Renal cortex interstitium (tissue), 11 donors: ENCODE measurements at regions not wholly inside any gene's neighbourhood (a gene's known extent, or its start where the extent isn't known, plus 50 kb on each side); places are given as distances from the start of the nearest gene placed in this dataset.
"Not testable (repeated sequence)": the region's sequence is repeated elsewhere in the genome, so short reads cannot be mapped to it uniquely, and the experiment has no call there.

Experiments used
- DNase-seq, 11 donors: peaks; one replicate each; pipeline ENCODE4 v3.0.0-alpha.2; 2013; ENCODE audit warnings: low read depth in 9 of 11, low spot score in 4 of 11; ENCODE audit errors: extremely low read depth in 1 of 11

DNA sequence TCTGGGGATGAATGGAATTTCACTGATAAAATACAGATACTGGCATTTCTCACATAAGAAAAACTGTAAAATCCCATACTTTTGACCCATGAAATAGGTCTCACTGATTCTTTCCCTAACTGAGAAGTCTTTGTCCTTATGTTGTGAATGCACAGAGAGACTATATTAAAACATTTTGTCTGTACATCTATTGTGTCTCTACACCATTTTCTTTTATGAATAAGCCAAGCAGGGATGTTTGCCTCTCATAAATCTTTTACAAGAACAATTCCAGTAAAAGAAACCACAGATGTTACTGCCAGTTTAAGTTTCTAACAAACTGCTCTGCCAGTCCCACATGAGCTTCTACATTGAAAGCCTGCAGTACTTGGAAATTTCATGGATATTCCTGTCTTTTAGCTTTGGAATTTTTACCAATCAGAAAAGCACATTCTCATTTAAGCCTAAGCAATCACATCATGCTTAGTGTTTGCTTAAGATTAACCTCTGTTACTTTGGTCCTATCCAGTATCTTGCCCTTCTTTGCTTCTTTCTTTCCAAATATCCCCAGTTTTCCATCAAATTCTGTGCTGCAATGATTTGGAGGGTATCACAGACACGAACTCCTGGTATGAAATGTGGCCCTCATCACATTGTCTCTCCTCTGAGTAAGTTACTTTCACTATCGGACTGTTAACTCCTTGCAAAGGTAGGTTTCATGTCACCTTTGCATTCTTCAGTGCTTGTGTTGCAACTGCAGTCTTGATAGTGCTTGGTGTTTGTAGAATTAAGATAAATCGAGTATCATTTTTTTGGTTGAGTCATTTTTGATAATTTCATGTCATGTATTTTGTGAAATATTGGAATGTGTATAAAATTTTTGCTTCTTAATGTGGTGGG is 415.1 kb upstream of the ADAMTSL1 start:
- DNase-seq: no peak

GRCh38 chr9:18059447-18059846 is 414.5 kb upstream of the ADAMTSL1 start:
- DNase-seq: no peak

DNA sequence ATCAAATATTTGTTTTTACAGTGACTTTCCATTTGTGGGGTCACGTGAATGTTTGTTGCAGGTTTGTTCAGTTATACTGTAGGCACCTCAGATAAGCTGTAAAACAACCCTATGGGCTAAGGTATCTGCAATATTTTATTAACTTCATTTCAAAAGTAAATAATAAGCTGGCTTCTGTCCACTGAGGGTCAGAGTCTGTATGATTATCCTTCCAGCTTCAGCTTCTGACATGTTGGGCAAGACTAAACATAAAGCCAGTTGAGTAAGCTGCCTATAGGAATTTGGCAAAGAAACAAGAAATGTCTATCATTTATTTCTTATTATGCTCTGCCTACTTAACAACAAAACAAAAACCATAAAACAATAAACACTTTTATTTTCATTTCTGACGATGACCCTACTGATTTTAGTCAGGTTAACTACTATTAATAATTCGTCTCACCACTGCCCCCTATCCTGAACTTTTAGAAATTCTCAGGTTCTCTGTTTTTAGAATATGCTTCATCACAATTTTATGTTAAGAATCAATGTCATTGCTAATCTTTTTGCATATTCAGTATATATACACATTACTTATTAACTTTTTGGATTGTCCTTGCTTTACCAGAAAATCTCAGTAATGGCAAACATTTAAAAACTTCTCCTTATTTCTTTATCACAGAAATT is 413.6 kb upstream of the ADAMTSL1 start:
- DNase-seq: no peak

GRCh38 chr9:18061332-18061731 is 412.6 kb upstream of the ADAMTSL1 start:
- DNase-seq: no peak

DNA sequence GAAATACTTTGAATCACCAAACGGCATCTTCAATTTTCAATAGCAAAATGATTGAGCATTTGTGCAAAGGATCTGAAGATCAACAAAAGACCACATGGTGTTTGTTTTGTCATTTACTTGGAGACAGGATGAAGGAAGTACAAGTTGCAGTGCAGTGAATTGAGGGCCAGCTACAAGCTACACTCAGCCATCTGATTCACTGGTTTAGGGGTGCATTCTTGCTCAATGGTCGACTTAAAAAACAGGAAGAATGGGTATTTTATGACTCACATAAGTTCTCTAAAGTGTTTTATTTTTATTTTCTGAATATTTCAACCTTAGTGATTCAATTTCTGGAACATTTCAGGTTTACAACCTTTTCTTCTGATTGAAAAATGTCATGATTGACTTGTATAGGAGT is 412.1 kb upstream of the ADAMTSL1 start:
- DNase-seq: no peak

- no peak for DNase-seq
Measured at GRCh38 chr9:18063856-18064390, 410.0 kb upstream of the ADAMTSL1 start.

- DNase-seq: not testable (repeated sequence)
Measured at GRCh38 chr9:18066608-18067007, 407.3 kb upstream of the ADAMTSL1 start.

DNA sequence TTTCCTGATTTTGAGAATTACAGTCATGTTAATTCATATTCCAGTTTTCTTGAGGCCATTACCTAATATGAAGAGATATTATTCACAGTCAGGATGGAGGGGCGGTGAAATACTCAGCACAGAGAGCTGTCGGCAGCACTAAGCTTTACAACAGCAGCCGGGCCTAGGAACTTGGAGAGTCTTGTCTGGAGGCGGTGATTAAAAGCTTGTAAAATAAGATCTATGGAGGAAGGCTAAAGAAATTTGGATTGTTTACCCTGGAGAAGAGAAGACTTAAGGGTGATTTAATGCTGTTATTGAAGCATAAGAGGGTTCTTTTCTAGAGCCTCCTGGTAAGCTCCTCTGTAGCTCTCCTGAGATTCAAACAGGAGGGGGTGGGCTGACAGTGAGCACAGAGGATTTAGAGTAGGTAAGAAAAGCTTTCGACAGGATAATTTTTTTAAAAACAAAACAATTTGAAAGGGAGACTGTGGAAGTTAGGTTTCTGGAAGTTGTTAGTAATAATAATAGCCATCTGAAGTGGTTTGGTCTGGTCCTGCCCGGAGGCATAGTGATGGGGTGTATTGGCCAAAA is 406.3 kb upstream of the ADAMTSL1 start:
- DNase-seq: peak in 1 of 11 donors; percentile 3

DNA sequence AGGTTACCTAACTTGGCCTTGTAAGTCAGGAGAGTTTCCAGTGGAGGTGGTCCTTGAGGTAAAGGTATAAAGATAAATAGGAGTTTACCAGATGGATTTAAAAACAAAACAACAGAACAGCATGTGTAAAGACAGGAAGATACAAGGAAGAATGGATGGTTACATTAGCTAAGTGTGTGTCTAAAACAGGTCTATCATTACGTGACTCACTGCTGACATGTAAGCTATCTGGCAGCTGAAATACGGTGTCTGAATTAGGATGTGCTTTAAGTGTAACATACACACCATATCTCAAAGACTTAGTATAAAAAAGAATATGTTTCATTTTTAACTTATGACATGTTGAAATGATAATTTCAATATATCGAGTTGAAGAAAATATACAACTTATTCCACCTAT is 405.1 kb upstream of the ADAMTSL1 start:
- no peak for DNase-seq

DNA sequence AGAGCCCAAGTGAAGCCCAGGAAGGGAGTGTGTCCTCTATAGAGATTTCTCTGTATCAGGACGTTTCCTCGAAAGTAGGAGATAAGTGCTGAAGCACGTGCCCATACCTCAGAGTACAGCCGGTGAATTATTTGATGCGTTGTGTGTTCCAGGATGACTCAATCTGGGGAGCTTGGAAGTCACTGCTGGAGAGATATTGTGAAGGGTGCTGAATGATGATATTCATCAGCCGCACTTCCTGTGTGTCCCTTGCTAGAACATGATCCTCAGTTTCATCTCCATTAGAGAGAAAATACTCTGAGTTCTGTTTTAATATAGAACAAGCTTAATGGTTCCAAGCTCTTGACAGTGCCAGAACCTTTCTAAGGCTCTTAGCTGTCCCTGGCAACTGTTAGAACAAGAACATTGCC is 402.3 kb upstream of the ADAMTSL1 start:
- DNase-seq: no peak

DNA sequence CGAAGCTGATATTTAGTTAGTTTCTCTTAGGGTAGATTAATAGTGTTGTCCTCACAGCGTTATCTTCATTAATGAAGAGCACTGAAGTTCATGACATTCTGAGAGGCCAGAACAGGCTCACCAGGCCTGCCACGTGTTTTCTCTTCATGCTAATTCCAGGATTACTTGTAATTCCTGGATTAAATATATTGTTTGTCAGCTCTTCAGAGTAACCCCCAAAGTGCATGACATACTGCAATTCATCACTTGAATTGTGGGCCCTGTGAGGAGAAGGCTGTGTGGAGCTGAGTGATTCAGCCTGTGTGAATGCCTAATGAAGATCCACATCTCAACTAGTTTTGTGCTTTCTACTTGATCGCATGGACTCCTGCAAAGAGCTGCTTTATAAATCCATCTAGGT is 401.0 kb upstream of the ADAMTSL1 start:
- peak in 1 of 11 donors; percentile 2 for DNase-seq

- no peak for DNase-seq
Measured at GRCh38 chr9:18074041-18074440, 399.9 kb upstream of the ADAMTSL1 start.

DNA sequence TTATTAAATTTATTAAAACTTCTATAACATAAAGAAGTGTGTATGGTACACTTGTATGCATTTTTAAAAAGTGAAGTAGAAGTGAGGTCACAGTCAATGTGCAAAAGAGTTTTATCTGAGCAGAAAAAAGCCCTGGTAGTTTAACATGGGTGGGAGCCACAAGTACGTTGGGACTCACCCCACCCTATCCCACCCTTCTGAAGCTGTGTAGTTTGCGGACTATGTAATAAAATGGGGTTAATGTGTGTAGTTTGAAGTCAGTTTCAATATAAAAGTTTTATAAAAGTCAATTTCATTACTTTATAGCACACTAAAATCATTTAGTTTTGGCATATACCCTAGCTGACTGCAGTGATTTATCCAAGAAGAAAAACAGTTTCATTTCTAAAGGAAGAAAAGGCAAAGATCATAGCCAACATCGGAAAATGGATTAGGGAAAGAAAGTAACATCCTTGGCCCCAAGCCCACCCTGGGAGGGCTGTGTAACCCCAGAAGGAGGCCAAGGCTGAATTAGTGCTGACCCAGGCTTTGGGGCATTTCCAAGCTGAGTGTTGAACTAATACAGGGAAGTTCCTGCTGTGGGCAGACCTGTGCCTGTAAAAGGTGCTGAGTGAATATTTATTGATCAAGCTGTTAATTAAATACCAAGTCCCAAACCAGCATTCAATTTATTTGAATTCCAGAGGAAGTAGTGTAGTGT is 398.6 kb upstream of the ADAMTSL1 start:
- no peak for DNase-seq

GRCh38 chr9:18077941-18078678 is 395.8 kb upstream of the ADAMTSL1 start:
- DNase-seq: no peak

DNA sequence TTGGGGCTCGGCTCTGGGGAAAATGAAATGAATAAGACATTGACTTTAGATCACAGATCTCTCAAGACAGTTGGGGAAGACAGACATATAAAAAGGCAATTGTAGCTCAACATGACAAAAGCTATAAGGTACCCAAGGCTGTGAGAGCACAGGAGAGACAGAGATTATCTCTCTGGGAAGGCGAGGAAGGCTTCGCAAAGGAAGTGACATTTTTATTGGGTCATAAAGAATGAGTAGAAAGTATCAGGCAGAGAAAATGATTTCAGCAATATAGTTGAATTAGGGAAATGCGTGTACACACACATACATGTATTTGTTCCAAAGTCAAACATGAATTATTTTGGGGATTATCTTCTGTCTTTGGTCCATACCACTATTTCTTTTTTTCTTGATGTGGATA is 381.8 kb upstream of the ADAMTSL1 start:
- DNase-seq: no peak

- DNase-seq: no peak
Measured at GRCh38 chr9:18106006-18106560, 367.9 kb upstream of the ADAMTSL1 start.

DNA sequence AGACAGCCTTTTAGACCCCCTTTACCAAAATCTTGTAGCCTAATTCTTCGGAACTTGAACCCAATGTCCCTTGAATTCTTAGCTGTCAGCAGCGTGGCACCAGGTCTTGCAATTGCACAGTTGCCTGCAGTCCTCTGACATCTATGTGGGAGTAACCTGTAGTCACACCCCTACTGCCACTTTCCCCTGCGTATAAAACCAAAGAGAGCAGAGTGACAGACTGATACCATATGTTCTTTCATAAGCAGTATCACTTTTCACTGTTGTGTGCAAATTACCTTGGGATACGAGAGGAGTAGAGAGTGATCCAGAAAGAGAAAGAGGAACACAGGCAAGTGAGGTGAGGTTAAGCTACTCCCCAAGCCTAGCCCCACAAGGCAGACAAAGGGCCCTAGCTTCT is 364.3 kb upstream of the ADAMTSL1 start:
- DNase-seq: peak in 3 of 11 donors; percentile 6 to 13 (median 8)

GRCh38 chr9:18111146-18111545 is 362.8 kb upstream of the ADAMTSL1 start:
- peak in 1 of 11 donors; percentile 4 for DNase-seq
